Loucy (cell line): ENCODE measurements at regions not wholly inside any gene's neighbourhood (a gene's known extent, or its start where the extent isn't known, plus 50 kb on each side); places are given as distances from the start of the nearest gene placed in this dataset.

Experiments used
- H2AFZ ChIP-seq: fragments of 200-600 bp; sonication (generic); 2 replicates; pipeline ENCODE4 v1.6.0; 2016; ENCODE audit warnings: antibody characterized with exemption, mild to moderate bottlenecking, low read length, moderate library complexity
- H3F3A ChIP-seq: fragments of 200-600 bp; 2 replicates; pipeline ENCODE4 v1.6.0; 2016; ENCODE audit warnings: antibody characterized with exemption, low read depth, mild to moderate bottlenecking
- H3K27me3 ChIP-seq: fragments of 200-600 bp; sonication (generic); 2 replicates; pipeline ENCODE4 v1.6.1; 2014; ENCODE audit warnings: low read length, mild to moderate bottlenecking; ENCODE audit not compliant: insufficient read depth, poor library complexity, severe bottlenecking
- H3K36me3 ChIP-seq: fragments of 200-600 bp; sonication (generic); 2 replicates; pipeline ENCODE4 v1.6.1; 2016; ENCODE audit warnings: low read length; ENCODE audit not compliant: insufficient read depth
- H3K4me1 ChIP-seq: fragments of 200-600 bp; sonication (generic); 2 replicates; pipeline ENCODE4 v1.5.1; 2014; ENCODE audit warnings: low read length, mild to moderate bottlenecking; ENCODE audit not compliant: insufficient read depth, poor library complexity, severe bottlenecking
- H3K4me2 ChIP-seq: fragments of 200-600 bp; sonication (generic); 2 replicates; pipeline ENCODE4 v1.6.0; 2014; ENCODE audit warnings: antibody characterized with exemption, low read length, low read depth, mild to moderate bottlenecking; ENCODE audit not compliant: poor library complexity, severe bottlenecking
- H3K4me3 ChIP-seq: fragments of 200-600 bp; sonication (generic); 2 replicates; pipeline ENCODE4 v1.5.1; 2014; ENCODE audit warnings: low read length, mild to moderate bottlenecking, mixed read lengths; ENCODE audit not compliant: poor library complexity, severe bottlenecking
- H3K79me2 ChIP-seq: fragments of 200-600 bp; sonication (generic); 2 replicates; pipeline ENCODE4 v1.6.1; 2014; ENCODE audit warnings: low read length; ENCODE audit not compliant: insufficient read depth
- H3K9ac ChIP-seq: fragments of 200-600 bp; sonication (generic); 2 replicates; pipeline ENCODE4 v1.6.0; 2014; ENCODE audit warnings: mild to moderate bottlenecking, low read depth, low read length, moderate library complexity; ENCODE audit not compliant: poor library complexity, severe bottlenecking
- H3K9me2 ChIP-seq: fragments of 200-600 bp; sonication (generic); replicated peaks from 2 replicates; pipeline ENCODE4 v1.6.1; 2016; ENCODE audit warnings: low read depth, low read length, mixed read lengths
- H3K9me3 ChIP-seq: fragments of 200-600 bp; sonication (generic); 2 replicates; pipeline ENCODE4 v1.6.1; 2014; ENCODE audit warnings: mild to moderate bottlenecking, antibody characterized with exemption, low read length, low read depth; ENCODE audit not compliant: insufficient read depth
- H4K20me1 ChIP-seq: fragments of 200-600 bp; sonication (generic); 2 replicates; pipeline ENCODE4 v1.6.0; 2014; ENCODE audit warnings: antibody characterized with exemption, low read length, mild to moderate bottlenecking; ENCODE audit not compliant: insufficient read depth, poor library complexity, severe bottlenecking
- CTCF ChIP-seq: fragments of 200-600 bp; sonication (generic); conservative IDR thresholded peaks from 2 replicates; pipeline ENCODE4 v1.5.1; 2014; ENCODE audit warnings: mild to moderate bottlenecking, antibody characterized with exemption, low read length
- EZH2phosphoT487 ChIP-seq: fragments of 200-600 bp; IDR thresholded peaks from 2 replicates; pipeline ENCODE4 v1.6.1; 2018; ENCODE audit warnings: antibody characterized with exemption, mild to moderate bottlenecking, moderate library complexity, borderline replicate concordance

- Histone ChIP-seq H3K9ac (no peak overlapping the region), H3K27me3 (no peaks in the 10 kb centered on the region), H3K36me3 (no peaks in the 10 kb centered on the region), H4K20me1 (no peaks in the 10 kb centered on the region), H2AFZ (no peak overlapping the region), H3K79me2 (no peaks in the 10 kb centered on the region), H3K4me3 (no peak overlapping the region), H3K9me3 (no peaks in the 10 kb centered on the region), H3F3A (no peaks in the 10 kb centered on the region), H3K4me1 (no peaks in the 10 kb centered on the region), H3K9me2 (no peaks in the 10 kb centered on the region), H3K4me2 (no peak overlapping the region)
- TF ChIP-seq CTCF: no peak
- TF ChIP-seq EZH2phosphoT487: no peak
Measured at GRCh38 chr18:27803957-27804356, 373.0 kb downstream of the CDH2 start.

- Histone ChIP-seq H3K4me3 (no peak overlapping the region), H2AFZ (peak overlapping the region; percentile 67), H3K4me1 (no peaks in the 10 kb centered on the region), H4K20me1 (no peaks in the 10 kb centered on the region), H3K79me2 (no peaks in the 10 kb centered on the region), H3K9me3 (no peaks in the 10 kb centered on the region), H3K9me2 (no peaks in the 10 kb centered on the region), H3K27me3 (no peaks in the 10 kb centered on the region), H3K36me3 (no peaks in the 10 kb centered on the region), H3F3A (no peaks in the 10 kb centered on the region), H3K9ac (no peak overlapping the region), H3K4me2 (no peak overlapping the region)
- TF ChIP-seq EZH2phosphoT487 (no peak), CTCF (no peak)
Measured at GRCh38 chr18:27797484-27797883, 379.4 kb downstream of the CDH2 start.

GRCh38 chr18:27794181-27794926 lies 382.6 kb downstream of the CDH2 start:
- Histone ChIP-seq H3K27me3 (no peaks in the 10 kb centered on the region), H3K79me2 (no peaks in the 10 kb centered on the region), H3F3A (no peaks in the 10 kb centered on the region), H2AFZ (peak overlapping the region; percentile 32), H3K4me1 (no peaks in the 10 kb centered on the region), H3K4me3 (no peak overlapping the region), H3K9me3 (no peaks in the 10 kb centered on the region), H3K9me2 (no peaks in the 10 kb centered on the region), H3K9ac (no peak overlapping the region), H3K4me2 (peak overlapping the region; percentile 8), H4K20me1 (no peaks in the 10 kb centered on the region), H3K36me3 (no peaks in the 10 kb centered on the region)
- no peak for TF ChIP-seq EZH2phosphoT487
- no peak for TF ChIP-seq CTCF
